GM12872 (cell line): ENCODE measurements at regions not wholly inside any gene's neighbourhood (a gene's known extent, or its start where the extent isn't known, plus 50 kb on each side); places are given as distances from the start of the nearest gene placed in this dataset.

ENCODE experiments used
- TF ChIP-seq, protein P1 (sequence below): IDR thresholded peaks from 3 replicates; pipeline ENCODE4 v1.5.1; 2011; ENCODE audit warnings: low read depth, mild to moderate bottlenecking, low read length, moderate library complexity; ENCODE audit not compliant: insufficient read depth

DNA sequence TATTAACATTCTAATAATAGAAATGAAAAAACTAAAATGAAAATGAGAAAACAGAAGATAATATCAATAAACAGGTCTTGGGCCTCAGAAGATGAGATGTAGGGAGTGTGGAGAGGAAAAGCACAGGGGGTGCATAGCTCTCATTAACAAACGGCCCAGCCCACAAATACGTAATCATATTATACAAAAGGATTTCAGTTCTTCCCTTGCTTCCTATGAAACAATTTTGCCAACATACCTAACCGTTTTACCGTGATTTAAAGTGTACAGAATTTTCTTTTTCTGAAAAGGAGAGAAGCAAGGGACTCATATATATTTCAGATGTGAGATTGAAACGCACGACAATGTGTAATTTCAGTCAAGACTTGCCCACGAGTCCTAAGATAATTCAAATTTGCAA lies 136.0 kb downstream of the HFE start:
- TF ChIP-seq, protein P1, sequence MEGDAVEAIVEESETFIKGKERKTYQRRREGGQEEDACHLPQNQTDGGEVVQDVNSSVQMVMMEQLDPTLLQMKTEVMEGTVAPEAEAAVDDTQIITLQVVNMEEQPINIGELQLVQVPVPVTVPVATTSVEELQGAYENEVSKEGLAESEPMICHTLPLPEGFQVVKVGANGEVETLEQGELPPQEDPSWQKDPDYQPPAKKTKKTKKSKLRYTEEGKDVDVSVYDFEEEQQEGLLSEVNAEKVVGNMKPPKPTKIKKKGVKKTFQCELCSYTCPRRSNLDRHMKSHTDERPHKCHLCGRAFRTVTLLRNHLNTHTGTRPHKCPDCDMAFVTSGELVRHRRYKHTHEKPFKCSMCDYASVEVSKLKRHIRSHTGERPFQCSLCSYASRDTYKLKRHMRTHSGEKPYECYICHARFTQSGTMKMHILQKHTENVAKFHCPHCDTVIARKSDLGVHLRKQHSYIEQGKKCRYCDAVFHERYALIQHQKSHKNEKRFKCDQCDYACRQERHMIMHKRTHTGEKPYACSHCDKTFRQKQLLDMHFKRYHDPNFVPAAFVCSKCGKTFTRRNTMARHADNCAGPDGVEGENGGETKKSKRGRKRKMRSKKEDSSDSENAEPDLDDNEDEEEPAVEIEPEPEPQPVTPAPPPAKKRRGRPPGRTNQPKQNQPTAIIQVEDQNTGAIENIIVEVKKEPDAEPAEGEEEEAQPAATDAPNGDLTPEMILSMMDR, result no peak

DNA sequence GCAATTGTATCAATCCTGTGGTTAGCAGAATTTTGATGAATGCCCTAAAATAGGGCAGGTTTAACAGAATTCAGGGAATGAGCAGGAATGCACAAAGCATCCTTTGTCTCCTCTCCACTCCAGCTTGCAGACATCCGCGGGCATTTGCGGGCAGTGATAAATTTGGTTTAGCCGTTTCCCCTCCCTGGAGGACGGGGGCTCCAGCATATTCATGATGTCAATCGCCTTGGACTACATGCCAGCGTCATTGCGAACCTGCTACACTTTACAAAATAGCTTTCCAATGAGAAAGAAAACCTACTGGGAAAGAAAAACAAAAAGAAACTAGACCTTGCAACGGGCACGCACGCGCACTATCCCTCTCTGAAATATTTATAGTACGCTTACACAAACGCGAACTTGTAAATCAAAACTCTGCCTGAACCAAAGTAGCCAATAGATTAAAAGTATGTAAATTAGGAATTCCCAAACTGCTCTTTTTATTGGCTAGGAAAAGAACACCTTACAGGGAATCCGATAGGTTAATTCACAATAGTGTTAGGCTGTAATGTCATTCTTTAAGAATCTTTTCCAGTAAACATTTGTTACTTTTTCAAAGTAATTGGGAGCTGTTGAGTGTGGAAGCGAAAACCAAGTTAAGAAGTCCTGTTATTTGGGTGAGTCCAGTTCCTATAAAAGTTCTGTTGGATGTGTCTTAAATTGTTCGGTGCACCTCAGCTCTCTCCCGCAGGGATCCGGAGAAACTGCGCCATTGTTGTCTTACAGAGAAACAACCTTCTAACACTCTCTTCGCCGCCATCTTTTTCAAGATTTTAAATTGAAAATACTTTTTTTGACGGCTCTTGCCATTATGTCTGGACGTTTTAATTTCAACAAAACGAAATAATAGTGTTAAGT lies 136.7 kb downstream of the HFE start:
- TF ChIP-seq, protein P1, result no peak

DNA sequence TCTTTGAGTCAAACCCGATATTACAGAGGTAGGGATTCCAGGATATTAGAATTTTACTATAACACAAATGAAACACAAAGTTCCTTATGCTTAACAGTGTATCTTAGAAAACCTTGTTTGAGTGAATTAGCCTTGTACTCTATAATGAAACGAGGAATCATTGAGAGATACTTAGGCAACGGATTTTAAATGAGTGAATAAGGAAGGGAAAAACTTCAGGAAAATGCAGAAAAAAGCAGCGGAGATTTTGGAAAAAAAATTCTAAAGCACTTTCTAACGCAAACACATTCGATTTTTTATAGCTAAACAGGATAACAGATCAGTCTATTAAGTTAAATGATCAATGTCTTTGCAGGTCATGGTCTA lies 137.3 kb downstream of the HFE start:
- TF ChIP-seq, protein P1, result no peak

DNA sequence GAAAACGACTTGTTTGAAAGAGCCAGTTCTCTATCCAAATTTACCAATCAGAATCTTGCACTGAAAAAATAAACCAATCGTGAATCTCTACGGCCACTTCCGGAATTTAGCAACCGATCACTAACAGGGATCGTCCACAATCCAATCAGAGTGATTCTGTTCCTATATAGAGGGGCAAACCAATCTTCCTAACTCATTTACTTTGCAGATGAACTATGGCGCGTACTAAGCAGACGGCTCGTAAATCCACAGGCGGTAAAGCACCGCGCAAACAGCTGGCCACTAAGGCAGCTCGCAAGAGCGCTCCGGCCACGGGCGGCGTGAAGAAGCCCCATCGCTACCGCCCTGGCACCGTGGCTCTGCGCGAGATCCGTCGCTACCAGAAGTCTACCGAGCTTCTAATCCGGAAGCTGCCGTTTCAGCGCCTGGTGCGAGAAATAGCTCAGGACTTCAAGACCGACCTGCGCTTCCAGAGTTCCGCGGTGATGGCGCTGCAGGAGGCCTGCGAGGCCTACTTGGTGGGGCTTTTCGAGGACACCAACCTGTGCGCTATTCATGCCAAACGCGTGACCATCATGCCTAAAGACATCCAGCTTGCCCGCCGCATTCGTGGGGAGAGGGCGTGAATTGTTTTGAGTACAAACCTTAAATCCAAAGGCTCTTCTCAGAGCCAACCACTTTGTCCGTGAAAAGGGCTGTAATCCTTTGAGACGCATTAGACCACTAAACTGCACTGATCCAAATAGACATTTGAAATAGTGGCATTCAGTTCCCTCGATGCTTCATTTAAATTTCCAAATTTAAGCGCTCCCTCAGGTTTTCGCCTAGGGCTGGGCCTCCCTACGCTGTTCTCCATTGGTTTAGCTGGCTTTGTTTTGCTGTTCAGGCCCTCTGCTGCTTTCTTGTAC lies 138.0 kb downstream of the HFE start:
- TF ChIP-seq, protein P1, result no peak

DNA sequence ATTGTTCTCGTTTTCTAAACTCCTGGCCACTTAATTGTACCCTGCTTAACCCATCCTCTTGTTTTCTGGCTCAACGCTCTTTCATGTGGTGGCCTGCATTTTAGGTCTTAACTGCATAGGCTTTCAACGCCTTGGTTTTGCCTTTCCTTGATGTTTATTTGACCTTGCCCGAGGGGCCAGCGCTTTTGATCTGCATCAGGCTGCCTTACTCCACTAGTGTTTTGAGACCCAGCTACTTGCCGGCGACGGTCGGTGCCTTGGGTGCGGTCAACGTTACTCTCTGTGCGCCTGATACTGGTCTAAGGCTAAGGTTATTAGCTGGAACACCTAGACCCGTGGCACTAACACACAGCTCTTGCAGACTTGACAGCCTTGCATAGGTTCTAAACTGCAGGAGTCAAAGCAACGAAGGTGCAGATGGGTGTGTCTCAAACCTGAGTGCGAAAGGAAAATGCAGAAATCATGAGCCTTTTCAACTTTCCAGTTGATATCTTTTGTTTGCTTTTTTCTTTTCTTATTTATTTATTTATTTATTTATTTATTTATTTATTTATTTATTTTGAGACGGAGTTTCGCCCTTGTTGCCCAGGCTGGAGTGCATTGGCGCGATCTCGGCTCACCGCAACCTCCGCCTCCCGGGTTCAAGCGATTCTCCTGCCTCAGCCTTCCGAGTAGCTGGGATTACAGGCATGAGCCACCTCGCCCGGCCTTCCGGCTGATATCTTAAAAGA lies 138.8 kb downstream of the HFE start:
- TF ChIP-seq, protein P1, result no peak

DNA sequence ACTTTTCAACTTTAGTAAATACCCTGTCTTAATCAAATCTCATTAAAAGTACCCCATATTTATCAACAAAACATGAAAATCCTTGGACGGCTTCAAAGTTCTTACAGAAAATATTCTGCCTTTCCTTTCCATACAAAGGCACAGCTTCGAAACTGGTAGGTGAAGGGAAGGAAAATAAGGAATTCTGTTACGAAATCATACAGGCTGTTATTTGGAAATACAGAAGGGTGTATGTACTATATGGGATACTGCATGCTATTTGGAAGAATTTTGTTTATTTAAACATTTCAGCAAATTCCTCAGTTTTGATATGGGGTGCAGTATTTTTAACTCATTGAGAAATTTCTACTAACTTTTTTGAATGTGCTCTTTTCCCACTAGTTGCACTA lies 138.4 kb upstream of the BTN3A2 start:
- TF ChIP-seq, protein P1, result no peak

DNA sequence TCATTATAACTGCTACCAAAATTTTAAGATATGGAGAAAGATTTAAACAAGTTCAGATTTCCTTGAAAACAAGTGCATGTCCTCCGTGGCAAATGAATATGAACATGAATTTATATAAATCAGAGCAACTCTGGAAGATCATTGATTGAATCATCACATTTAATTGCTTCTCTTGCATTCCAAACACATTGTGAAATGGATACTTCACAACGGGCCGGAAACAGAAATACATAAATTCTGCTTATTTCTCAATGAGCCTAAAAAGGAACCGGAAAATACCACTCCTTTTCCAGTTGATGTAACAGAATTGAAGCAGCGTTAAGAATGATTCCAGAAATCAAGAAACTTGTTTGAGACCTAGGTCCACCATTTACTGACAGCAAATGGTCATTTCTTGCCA lies 134.6 kb upstream of the BTN3A2 start:
- TF ChIP-seq, protein P1, result no peak
